C1 segment of cervical spinal cord (tissue), 14 donors: ENCODE measurements at regions not wholly inside any gene's neighbourhood (a gene's known extent, or its start where the extent isn't known, plus 50 kb on each side); places are given as distances from the start of the nearest gene placed in this dataset.
"Not testable (repeated sequence)": the region's sequence is repeated elsewhere in the genome, so short reads cannot be mapped to it uniquely, and the experiment has no call there.

Experiments used
- DNase-seq, 14 donors: peaks; one replicate each; lab custom pipeline; 2025; lab: John Stamatoyannopoulos, UW

DNA sequence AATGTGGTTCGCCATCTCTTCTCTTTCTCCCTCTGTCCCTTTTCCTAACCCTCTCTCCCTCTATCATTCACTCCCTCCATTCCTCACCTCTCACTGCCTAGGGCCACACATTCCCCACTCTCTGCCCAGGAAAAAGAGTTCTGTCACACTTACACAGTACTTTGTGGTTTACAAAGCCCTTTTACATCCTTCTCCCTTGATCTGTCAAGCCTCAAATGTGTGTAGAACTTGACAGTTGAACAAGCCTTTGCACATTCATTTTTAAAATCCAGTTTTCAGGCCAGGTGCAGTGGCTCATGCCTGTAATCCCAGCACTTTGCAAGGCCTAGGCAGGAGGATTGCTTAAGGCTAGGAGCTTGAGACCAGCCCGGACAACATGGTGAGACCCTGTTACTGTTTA is 156.3 kb downstream of the VSIG4 start:
- no peak for DNase-seq

DNA sequence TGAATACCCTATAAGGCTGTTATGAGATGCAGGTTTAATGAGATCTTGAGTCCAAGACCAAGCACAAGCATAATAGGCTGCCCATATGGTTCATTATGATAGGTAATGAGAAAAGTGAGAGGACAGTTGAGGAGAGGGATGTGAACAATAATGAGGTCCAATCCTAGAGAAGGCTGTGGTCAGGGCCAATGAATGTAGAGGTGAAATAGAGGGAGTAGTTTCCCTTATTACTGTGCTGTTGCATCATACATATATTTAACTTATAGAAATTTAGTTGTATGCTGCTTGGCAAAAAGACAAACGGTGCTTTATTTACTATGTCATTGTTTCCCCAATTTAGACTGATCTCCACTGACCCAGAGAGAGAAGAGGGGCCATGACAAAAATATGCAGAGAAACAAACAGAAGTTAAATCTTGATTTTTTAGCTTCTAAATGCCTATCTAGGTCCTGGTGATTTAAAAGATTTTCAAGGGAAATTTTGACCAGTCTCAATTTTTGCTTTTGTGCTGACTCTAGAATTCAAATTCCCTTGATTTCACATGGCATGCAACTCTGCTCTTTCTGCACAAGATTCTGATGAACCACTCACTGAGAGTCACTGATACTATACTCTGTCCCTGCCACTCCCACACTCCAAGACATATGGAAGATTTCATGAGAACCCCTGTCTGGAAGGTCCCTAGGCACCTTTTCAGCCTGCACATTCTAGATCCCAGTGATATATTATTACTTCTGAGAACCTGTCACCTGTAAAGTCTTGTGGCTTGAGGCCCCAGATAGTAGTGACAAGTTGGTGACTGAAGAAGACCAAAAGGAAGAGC is 159.7 kb downstream of the VSIG4 start:
- no peak for DNase-seq

DNA sequence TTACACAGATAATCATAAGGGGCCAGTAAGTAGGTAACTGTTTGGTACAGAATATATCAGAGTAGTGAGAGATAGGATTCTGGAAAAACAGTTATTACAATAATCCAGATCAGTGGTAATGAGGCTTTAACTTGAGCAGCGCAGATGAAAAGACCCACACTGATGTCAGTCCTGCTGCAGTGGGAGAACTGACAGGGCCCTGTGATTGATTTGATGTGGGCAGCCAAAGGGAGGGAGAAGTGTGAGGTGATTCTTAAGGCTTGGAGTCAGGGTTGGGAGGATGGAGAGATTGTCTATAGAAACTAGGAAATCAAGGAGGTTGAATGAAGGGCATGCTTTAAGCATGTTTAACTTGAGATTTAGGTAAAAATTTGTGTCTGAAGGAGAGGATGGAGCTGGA is 161.4 kb downstream of the VSIG4 start:
- DNase-seq: no peak

DNA sequence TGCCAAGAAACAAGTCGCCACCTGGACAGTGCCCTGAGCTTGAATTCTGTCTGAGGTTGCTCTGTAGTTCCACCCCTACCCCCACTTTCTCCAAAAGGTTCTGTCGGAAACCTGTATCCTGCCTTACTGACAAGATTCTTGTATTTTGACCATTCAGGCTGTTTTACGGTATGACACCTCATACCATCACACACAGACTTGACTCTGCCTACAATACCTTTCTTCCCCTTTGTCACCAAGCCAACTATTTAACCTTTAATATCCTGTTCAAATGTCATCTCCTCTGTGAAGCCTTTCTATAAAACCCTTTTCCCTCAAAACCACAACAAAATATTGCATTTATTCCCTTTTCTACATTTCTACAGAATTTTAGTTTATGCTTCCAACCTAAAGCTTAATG is 161.9 kb downstream of the VSIG4 start:
- no peak for DNase-seq

DNA sequence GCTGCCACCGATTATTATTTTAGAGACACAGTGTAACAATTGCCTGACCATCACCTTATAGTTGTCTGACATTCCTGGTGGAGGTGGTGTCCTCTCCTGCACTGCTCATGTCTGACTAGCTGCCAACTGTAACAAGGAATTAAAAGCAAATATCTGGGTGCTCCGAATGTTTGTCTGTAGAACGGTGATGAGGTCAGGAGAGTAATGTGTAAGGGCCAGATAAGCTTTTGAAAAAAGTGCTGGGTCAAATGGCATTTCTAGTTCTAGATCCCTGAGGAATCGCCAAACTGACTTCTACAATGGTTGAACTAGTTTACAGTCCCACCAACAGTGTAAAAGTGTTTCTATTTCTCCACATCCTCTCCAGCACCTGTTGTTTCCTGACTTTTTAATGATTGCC is 164.3 kb downstream of the VSIG4 start:
- DNase-seq: not testable (repeated sequence)

DNA sequence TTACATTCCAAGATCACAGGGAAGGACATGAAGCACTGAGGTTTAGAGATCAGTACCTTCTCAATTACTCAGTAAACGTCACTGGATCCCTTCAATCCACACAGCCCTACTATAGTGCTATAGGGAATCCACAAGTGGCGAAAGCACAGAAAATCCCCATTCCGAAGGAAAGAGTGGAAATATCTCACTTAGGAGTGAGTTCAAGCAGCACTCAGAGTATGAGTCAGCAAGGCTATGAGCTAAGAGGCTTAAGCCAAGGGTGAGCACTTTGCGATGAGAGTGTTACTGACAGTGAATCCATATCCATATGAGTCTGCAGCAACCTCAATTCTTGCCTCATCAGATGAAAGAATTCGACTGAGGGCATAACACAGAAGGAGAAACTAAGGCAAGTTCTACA is 165.1 kb downstream of the VSIG4 start:
- no peak for DNase-seq

DNA sequence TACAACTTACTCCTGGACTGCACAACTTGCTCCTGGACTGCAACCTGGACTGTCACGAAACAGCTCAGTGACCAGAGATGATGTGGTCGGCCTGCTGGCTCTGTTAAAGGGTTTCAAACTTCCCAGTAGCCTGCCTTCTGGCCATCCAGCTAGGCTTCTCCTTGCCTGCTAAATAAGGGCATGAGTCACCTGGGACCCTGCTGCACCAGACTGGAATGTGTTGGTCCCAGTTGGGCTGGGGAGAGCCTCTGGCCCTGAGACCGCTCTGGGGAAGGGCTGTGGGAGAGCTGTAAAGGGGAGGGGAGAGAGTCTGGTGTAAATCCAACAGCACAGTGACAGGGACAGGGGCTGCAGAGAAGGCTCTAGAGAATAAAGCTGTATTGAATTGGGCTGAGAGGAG is 165.8 kb downstream of the VSIG4 start:
- no peak for DNase-seq

DNA sequence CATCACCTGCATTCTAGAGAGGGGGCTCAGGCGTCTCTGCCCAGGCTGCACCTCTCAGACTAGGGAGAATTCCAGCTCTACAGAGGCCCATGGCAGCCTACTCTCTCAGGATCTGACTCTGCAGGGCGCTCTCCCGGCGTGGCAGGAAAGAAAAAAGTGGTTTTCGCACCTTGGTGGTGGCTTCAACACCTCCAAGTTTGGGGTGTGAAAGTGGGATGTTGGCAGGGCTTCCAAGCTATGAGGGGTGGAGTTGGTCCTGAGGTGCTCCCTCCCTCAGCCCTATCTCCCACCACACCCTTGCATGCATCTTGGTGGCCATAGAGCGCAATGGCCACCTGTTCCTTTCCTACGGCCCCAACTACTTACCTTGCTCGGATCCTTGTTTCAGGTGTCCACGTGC is 166.5 kb downstream of the VSIG4 start:
- DNase-seq: no peak

DNA sequence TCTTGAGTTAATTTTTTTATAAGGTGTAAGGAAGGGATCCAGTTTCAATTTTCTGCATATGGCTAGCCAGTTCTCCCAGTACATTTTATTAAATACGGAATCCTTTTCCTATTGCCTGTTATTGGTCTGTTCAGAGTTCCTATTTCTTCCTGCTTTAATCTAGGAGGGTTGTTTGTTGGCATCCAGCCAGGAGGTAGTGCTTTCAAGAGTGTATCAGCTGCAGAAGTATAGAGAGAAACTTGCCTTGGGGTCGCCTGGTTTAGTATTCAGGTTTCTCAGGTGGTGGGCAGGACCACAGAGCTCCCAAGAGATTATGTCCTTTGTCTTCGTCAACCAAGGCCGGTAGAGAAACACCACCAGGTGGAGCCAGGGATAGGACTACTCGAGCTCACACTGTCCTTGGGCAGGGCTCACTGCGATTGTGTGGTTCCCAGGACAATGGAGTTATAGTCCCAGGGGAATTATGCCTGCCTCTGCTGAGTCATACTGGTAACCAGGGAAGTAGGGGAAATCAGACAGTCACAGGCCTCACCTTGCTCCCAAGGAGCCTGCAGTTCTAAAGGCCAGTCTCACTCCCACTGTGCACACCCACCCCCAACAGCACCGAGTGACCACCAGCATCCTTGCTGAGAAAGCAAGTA is 168.1 kb downstream of the VSIG4 start:
- DNase-seq: no peak

DNA sequence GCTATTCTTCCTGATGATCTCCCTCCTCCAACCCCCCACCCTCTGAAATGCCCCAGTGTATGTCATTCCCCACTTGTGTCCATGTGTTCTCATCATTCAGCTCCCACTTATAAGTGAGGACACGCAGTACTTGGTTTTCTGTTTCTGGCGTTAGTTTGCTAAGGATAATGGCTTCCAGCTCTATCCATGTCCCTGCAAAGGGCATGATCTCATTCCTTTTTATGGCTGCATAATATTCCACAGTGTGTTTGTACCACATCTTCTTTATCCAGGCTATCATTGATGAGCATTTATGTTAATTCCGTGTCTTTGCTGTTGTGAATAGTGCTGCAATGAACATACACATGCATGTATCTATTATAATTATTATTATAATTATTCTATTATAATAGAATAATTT is 169.3 kb downstream of the VSIG4 start:
- DNase-seq: not testable (repeated sequence)

DNA sequence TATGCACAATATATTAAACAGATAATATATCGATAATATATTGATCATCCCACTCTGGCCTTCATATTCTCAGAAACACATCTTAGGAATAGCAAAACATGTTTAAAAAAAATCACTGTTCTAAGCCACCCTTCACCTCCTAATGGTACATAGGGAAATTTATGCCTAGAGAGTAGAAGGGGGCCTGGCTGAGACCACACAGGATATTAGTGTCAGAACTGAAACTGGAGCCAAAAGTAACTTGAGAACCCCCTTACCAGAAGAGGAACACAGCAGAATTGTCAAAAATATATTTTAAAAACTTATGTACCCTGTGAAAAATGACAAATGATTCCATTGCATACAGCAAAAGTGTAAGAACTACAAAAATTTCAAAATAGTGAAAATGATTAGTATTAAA is 173.1 kb downstream of the VSIG4 start:
- DNase-seq: no peak

DNA sequence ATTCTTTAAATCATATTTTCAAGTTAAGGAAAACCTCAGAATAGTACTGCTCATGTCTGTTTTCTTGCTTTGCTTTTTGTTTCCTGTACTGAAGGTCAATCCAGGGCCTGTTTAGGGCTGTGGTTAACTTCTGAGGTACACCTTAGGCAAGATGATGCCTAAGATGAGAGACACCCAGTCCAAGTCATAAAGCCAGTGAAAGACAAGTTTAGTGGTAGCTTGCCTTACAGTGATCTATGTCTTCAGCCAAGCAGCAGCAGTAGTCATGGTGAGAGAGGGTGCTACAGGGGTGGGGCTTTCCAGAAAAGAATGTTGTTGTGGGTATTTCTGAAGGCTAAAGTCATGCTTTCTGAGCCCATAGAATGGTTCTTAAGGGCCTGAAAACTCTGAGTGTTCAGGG is 173.7 kb downstream of the VSIG4 start:
- no peak for DNase-seq

DNA sequence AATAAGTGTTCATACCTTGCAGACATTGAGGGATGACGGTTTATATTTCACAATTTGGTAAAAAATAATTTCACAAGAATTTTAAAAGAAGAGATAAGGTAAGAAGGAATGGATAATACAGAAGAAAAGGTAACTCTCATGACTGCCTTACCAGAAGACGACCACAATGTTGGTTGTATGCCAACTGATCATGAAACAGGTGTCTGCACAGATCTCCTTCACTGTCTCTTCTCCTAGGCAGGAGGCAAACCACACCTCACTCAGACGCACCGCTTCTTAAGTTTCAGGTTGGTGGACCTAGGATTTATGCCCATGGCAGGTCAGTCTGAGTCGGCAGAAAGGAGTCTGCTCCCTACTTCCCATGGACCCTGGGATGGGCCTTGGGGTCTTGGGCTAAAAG is 177.2 kb downstream of the VSIG4 start:
- no peak for DNase-seq

DNA sequence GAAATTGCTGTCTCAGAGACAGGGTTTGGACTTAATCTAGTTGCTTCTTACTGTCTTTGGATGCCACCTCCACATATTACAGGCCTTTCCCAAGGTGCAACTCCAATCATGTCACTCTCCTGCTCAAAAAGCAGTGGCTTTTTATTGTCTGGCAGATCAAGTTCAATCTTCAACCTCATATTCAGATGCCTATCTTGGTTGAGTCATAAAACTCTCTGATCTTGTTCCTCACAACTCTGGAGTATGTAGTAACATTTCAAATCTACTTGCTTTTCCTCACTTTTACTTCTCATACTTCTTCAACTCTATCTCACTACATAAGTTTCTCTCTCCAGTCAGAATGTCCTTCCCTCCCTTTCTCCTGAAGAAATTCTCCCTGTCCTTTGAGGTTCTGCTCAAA is 180.6 kb downstream of the VSIG4 start:
- no peak for DNase-seq

DNA sequence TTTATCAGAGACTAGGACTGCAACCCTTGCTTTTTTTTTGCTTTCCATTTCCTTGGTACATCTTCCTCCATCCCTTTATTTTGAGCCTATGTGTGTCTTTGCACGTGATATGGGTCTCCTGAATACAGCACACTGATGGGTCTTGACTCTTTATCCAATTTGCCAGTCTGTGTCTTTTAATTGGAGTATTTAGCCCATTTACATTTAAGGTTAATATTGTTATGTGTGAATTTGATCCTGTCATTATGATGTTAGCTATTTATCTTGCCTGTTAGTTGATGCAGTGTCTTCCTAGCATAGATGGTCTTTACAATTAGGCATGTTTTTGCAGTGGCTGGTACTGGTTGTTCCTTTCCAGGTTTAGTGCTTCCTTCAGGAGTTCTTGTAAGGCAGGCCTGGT is 185.4 kb downstream of the VSIG4 start:
- not testable (repeated sequence) for DNase-seq

DNA sequence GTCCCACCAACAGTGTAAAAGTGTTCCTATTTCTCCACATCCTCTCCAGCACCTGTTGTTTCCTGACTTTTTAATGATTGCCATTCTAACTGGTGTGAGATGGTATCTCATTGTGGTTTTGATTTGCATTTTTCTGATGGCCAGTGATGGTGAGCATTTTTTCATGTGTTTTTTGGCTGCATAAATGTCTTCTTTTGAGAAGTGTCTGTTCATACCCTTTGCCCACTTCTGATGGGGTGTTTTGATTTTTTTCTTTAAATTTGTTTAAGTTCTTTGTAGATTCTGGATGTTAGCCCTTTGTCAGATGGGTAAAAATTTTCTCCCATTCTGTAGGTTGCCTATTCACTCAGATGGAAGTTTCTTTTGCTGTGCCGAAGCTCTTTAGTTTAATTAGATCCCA is 183.9 kb downstream of the MSN start:
- DNase-seq: not testable (repeated sequence)

DNA sequence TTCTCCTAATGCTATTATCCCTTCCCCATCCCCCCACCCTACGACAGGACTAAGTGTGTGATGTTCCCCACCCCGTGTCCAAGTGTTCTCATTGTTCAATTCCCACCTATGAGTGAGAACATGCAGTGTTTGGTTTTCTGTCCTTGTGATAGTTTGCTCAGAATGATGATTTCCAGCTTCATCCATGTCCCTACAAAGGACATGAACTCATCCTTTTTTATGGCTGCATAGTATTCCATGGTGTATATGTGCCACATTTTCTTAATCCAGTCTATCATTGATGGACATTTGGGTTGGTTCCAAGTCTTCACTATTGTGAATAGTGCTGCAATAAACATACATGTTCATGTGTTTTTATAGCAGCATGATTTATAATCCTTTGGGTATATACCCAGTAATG is 183.4 kb downstream of the MSN start:
- DNase-seq: not testable (repeated sequence)

DNA sequence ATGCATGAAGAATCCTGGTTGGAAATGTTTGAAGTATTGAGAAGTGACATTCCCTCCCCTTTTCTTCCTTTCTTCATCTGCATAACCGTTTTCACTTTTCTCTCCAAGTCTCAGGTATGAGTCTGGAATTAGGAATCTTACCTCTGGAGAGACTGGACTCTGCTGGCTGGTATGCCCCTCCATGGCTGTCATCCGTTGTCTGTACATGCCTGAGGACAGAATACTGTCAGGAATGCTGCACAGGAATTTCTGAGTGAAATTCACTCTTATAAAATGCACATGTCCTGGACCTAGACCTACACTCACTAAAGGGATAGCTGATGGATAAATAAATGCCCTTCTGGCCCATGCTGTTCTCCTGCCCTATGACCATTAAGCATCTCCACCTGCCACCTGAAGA is 179.5 kb downstream of the MSN start:
- no peak for DNase-seq

DNA sequence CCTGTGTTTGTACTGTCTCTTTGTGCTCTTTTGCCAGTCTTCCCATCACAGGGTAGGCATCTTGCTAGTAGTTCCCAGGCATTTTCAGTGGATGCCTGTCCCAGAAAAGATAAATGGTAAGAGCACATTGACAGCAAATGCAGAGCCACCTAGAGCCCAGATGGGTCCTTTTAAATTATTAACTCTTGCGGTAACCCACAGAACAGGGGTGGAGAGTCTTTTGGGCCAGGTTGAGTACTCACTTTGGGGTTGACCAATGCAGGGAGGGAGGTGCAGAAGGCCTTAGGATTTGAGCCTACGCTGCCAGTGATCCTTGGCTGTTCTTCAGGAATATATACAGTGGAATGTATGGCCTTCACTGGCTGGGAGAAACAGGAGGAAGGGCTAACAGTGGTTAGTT is 173.8 kb downstream of the MSN start:
- no peak for DNase-seq

DNA sequence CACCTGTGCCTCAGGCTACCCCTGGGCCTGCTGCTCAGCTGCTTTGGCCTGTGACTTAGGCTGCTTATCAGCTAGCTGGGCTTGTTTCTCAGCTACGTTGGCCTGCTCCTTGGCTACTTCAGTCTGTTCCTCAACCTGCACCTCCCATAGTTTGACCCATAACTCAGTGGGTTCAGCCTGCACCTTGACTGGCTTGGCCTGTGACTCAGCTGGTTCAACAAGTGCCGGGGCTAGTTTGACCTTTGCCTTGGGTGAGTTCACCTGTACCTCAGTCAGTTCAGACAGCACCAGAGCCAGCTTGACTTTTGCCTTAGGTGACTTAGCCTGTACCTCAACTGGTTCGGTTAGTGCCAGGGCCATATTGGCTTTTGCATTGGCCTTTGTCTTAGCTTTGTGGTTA is 171.2 kb downstream of the MSN start:
- no peak for DNase-seq

DNA sequence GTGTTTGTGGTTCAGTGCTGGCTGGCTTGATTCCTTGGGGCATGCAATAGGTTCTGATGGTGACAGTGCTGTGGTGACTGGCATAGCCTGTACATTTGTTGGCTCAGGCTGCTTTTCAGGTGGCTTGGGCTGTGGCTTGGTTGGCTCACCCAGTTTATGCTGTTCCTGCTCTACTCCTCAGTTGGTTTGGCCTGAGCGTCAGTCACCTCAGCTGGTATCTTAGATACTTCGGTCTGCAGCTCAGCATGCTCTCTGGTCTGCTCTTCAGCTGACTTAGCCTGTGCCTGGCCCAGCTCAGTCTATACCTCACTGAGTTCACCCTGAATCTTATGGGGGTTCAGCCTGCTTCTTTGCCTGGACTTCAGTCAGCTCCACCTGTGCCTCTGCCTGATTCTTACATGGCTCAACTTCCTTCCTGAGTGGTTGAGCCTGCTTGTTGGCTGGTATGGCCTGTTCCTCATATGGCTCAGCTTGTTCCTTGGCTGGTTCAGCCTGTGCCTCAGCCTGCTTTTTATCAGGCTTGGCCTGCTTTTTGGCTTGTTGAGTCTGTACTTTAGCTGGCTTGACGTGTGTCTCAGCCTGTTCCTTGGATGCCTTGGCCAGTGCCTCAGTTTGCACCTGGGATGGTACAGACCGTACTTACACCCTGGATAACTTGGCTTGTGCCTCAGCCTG is 170.6 kb downstream of the MSN start:
- DNase-seq: no peak

DNA sequence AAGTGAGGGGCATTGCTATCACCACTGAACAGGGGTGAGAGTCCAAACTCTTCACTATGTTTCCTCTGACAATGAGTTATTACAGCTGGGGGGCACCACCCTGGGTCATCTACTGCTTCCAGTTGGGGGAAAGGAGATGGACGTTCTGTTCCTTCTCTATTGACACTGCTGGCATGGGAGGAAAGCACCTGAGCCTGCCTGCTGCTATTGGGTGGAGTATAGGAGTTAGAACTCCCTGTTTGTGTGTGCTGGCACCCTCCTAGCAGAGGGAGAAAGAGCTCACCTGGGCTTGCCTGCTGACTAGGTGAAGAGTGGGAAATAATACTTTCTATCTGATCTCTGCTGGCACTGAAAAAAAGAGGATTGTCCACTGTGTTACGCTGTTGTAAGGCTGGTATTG is 163.8 kb downstream of the MSN start:
- no peak for DNase-seq

DNA sequence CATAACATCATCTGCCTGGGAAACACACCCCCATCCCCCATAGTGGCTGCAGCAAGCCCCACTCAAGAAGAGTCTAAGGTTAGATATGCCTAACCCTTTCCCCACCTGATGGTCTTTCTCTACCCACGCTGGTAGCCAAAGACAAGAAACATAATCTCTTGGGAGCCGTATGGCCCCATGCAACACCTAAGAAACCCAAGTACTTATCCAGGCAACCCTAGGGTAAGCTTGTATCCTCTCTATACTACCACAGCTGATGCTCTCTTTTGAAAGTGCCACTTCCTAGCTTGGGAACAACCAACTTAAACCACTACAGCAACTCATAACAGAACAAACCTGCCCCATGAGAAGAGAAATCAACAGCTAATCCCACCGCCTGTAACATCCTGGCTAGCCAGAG is 161.1 kb downstream of the MSN start:
- no peak for DNase-seq
